OCI-LY1 (cell line): ENCODE measurements at regions not wholly inside any gene's neighbourhood (a gene's known extent, or its start where the extent isn't known, plus 50 kb on each side); places are given as distances from the start of the nearest gene placed in this dataset.
"Not testable (repeated sequence)": the region's sequence is repeated elsewhere in the genome, so short reads cannot be mapped to it uniquely, and the experiment has no call there.

ENCODE experiments used
- EZH2 ChIP-seq: fragments of 200-600 bp; sonication (generic), shearing (Covaris generic); IDR thresholded peaks from 2 replicates; pipeline ENCODE4 v1.8.0; 2017; ENCODE audit warnings: borderline replicate concordance, mixed run types, mild to moderate bottlenecking, antibody characterized with exemption, low read length, moderate library complexity, mixed read lengths
- TF ChIP-seq, protein P1 (sequence below): fragments of 200-600 bp; sonication (generic), shearing (Covaris generic); IDR thresholded peaks from 2 replicates; pipeline ENCODE4 v1.5.1; 2017; ENCODE audit warnings: mild to moderate bottlenecking, antibody characterized with exemption, low read length, moderate library complexity, mixed read lengths

DNA sequence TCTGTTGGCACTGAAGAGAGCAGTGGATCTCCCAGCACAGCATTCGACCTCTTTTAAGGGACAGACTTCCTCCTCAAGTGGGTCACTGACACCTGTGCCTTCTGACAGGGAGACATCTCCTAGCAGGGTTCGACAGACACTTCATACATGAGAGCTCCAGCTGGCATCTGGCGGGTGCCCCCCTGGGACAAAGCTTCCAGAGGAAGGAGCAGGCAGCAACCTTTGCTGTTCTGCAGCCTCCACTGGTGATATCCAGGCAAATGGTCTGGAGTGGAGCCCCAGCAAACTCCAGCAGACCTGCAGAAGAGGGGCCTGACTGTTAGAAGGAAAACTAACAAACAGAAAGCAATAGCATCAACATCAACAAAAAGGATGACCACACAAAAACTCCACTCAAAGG, 624.3 kb upstream of the CCDC179 start:
- TF ChIP-seq, protein P1, sequence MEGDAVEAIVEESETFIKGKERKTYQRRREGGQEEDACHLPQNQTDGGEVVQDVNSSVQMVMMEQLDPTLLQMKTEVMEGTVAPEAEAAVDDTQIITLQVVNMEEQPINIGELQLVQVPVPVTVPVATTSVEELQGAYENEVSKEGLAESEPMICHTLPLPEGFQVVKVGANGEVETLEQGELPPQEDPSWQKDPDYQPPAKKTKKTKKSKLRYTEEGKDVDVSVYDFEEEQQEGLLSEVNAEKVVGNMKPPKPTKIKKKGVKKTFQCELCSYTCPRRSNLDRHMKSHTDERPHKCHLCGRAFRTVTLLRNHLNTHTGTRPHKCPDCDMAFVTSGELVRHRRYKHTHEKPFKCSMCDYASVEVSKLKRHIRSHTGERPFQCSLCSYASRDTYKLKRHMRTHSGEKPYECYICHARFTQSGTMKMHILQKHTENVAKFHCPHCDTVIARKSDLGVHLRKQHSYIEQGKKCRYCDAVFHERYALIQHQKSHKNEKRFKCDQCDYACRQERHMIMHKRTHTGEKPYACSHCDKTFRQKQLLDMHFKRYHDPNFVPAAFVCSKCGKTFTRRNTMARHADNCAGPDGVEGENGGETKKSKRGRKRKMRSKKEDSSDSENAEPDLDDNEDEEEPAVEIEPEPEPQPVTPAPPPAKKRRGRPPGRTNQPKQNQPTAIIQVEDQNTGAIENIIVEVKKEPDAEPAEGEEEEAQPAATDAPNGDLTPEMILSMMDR: not testable (repeated sequence)
- TF ChIP-seq EZH2: not testable (repeated sequence)
